ENCODE measurements at regions not wholly inside any gene's neighbourhood (a gene's known extent, or its start where the extent isn't known, plus 50 kb on each side); places are given as distances from the start of the nearest gene placed in this dataset.

GRCh38 chr17:14417336-14417735, 116.5 kb downstream of the HS3ST3B1 start:
- Histone ChIP-seq H3K79me2 (ENCODE audit: insufficient read depth, low read length) (no peaks in the 10 kb centered on the region), H2AFZ (ENCODE audit: insufficient read depth, low read depth, low read length, poor library complexity, severe bottlenecking) (no peak overlapping the region), H3K4me2 (replicated peaks; ENCODE audit: extremely low read depth, low read length, poor library complexity, severe bottlenecking) (no peak overlapping the region), H3K4me3 (replicated peaks in 1 of 3; ENCODE audit: low read depth in 2 of 3, low read length in 3 of 3) (no peak overlapping the region), H3K4me1 (ENCODE audit: control insufficient read depth in 1 of 2, insufficient read depth in 2 of 2, low read length in 2 of 2) (no peaks in the 10 kb centered on the region), H3K27me3 (ENCODE audit: control insufficient read depth in 2 of 2, insufficient read depth in 2 of 2, low read length in 2 of 2) (no peaks in the 10 kb centered on the region), H3K36me3 (replicated peaks in 1 of 2; ENCODE audit: control insufficient read depth in 1 of 2, insufficient read depth in 2 of 2, low read length in 2 of 2) (no peaks in the 10 kb centered on the region), H4K20me1 (ENCODE audit: insufficient read depth, low read length) (no peaks in the 10 kb centered on the region), H3K27ac (ENCODE audit: low read depth in 1 of 2, low read length in 2 of 2) (no peak overlapping the region), H3K9me3 (replicated peaks in 1 of 2; ENCODE audit: control insufficient read depth in 1 of 2, insufficient read depth in 1 of 2, low read length in 2 of 2) (peaks cover 4 to 11% of the 10 kb centered on the region in 2 donors), H3K9ac (ENCODE audit: insufficient read depth, low read length, poor library complexity, severe bottlenecking) (no peak overlapping the region)
- WGBS (ENCODE audit: insufficient coverage) = no CpG with 5 or more reads among the region's 1 CpG
- Mint-ChIP-seq H3K4me1 (no peaks in the 10 kb centered on the region), H3K27ac (no peak overlapping the region), H3K9me3 (peaks cover 5 to 15% (median 10%) of the 10 kb centered on the region in 7 donors), H3K27me3 (ENCODE audit: low read depth in 3 of 3) (no peaks in the 10 kb centered on the region), H3K36me3 (no peaks in the 10 kb centered on the region), H3K4me3 (no peak overlapping the region)
- TF ChIP-seq CTCF (IDR thresholded peaks at IDR 0.05) = no peak
- intact Hi-C loops (cut with micrococcal nuclease) = no loop called here
- DNase-seq = no peak

- no peak overlapping the region for H3K27ac Mint-ChIP-seq
- no peaks in the 10 kb centered on the region for H3K36me3 Mint-ChIP-seq
- Histone ChIP-seq H4K20me1 (ENCODE audit: insufficient read depth, low read length) (no peaks in the 10 kb centered on the region), H3K4me3 (replicated peaks in 1 of 3; ENCODE audit: low read depth in 2 of 3, low read length in 3 of 3) (no peak overlapping the region), H3K36me3 (replicated peaks in 1 of 2; ENCODE audit: control insufficient read depth in 1 of 2, insufficient read depth in 2 of 2, low read length in 2 of 2) (no peaks in the 10 kb centered on the region), H3K27me3 (ENCODE audit: control insufficient read depth in 2 of 2, insufficient read depth in 2 of 2, low read length in 2 of 2) (no peaks in the 10 kb centered on the region), H3K27ac (ENCODE audit: low read depth in 1 of 2, low read length in 2 of 2) (no peak overlapping the region), H3K4me1 (ENCODE audit: control insufficient read depth in 1 of 2, insufficient read depth in 2 of 2, low read length in 2 of 2) (no peaks in the 10 kb centered on the region), H3K79me2 (ENCODE audit: insufficient read depth, low read length) (no peaks in the 10 kb centered on the region), H3K9me3 (replicated peaks in 1 of 2; ENCODE audit: control insufficient read depth in 1 of 2, insufficient read depth in 1 of 2, low read length in 2 of 2) (no peaks in the 10 kb centered on the region), H3K4me2 (replicated peaks; ENCODE audit: extremely low read depth, low read length, poor library complexity, severe bottlenecking) (no peak overlapping the region), H3K9ac (ENCODE audit: insufficient read depth, low read length, poor library complexity, severe bottlenecking) (no peak overlapping the region), H2AFZ (ENCODE audit: insufficient read depth, low read depth, low read length, poor library complexity, severe bottlenecking) (no peak overlapping the region)
- H3K9me3 Mint-ChIP-seq = peaks cover 0 to 8% (median 7%) of the 10 kb centered on the region in 7 donors
- WGBS (ENCODE audit: insufficient coverage) = 100% methylated on average over 1 of the region's 1 CpG
- no peaks in the 10 kb centered on the region for H3K27me3 Mint-ChIP-seq (ENCODE audit: low read depth in 3 of 3)
- no peak overlapping the region for H3K4me3 Mint-ChIP-seq
- H3K4me1 Mint-ChIP-seq = no peaks in the 10 kb centered on the region
- intact Hi-C loops (cut with micrococcal nuclease) = no loop called here
- no peak for TF ChIP-seq CTCF (IDR thresholded peaks at IDR 0.05)
- DNase-seq = no peak
These were observed 108.4 kb downstream of the HS3ST3B1 start for GRCh38 chr17:14409292-14409691.
